ENCODE measurements at regions not wholly inside any gene's neighbourhood (a gene's known extent, or its start where the extent isn't known, plus 50 kb on each side); places are given as distances from the start of the nearest gene placed in this dataset.

GRCh38 chr5:29568028-29568427 is 1625.5 kb upstream of the CDH6 start:
- TF ChIP-seq CTCF (IDR thresholded peaks at IDR 0.05): no peak
- no peak for TF ChIP-seq ZFX (IDR thresholded peaks at IDR 0.05; ENCODE audit: borderline replicate concordance)
